Astrocyte (in vitro differentiated cells and primary cell): ENCODE measurements at regions not wholly inside any gene's neighbourhood (a gene's known extent, or its start where the extent isn't known, plus 50 kb on each side); places are given as distances from the start of the nearest gene placed in this dataset.
A peak's percentile ranks its signal among the peaks of the same experiment; 100 is the strongest.

Source experiments
- DNase-seq: peaks from one replicate; pipeline ENCODE4 v3.0.0-alpha.2; 2010; ENCODE audit warnings: low read depth
- FAIRE-seq: peaks from 2 replicates; lab custom pipeline; 2011; peaks lifted over from hg19 to GRCh38; lab: Jason Lieb, UNC
- H2AFZ ChIP-seq: 2 replicates; pipeline ENCODE4 v1.6.0; 2012; ENCODE audit warnings: low read depth, low read length, inconsistent platforms
- H3K27ac ChIP-seq: 2 replicates; pipeline ENCODE4 v1.5.1; 2011; ENCODE audit warnings: low read depth, low read length, inconsistent platforms
- H3K27me3 ChIP-seq: 2 replicates; pipeline ENCODE4 v1.6.0; 2011; ENCODE audit warnings: low read length, inconsistent platforms; ENCODE audit not compliant: insufficient read depth
- H3K36me3 ChIP-seq: 2 replicates; pipeline ENCODE4 v1.5.1; 2011; ENCODE audit warnings: low read length, inconsistent platforms; ENCODE audit not compliant: insufficient read depth
- H3K4me1 ChIP-seq: 2 replicates; pipeline ENCODE4 v1.5.1; 2011; ENCODE audit warnings: low read length, inconsistent platforms; ENCODE audit not compliant: insufficient read depth
- H3K4me2 ChIP-seq: 2 replicates; pipeline ENCODE4 v1.6.0; 2012; ENCODE audit warnings: low read length, inconsistent platforms
- H3K4me3 ChIP-seq: 2 replicates; pipeline ENCODE4 v1.5.1; 2011; ENCODE audit warnings: low read depth, mild to moderate bottlenecking, low read length, inconsistent platforms; ENCODE audit not compliant: insufficient read depth
- H3K79me2 ChIP-seq: 2 replicates; pipeline ENCODE4 v1.6.0; 2012; ENCODE audit warnings: mild to moderate bottlenecking, low read length, inconsistent platforms; ENCODE audit not compliant: insufficient read depth
- H3K9ac ChIP-seq: 2 replicates; pipeline ENCODE4 v1.6.0; 2012; ENCODE audit warnings: mild to moderate bottlenecking, low read length, inconsistent platforms
- H3K9me3 ChIP-seq: 2 replicates; pipeline ENCODE4 v1.5.1; 2012; ENCODE audit warnings: low read depth, mild to moderate bottlenecking, low read length, inconsistent platforms; ENCODE audit not compliant: insufficient read depth
- H4K20me1 ChIP-seq: 2 replicates; pipeline ENCODE4 v1.6.0; 2012; ENCODE audit warnings: low read length, inconsistent platforms; ENCODE audit not compliant: insufficient read depth
- H3K27ac Mint-ChIP-seq: one replicate; pipeline ENCODE4 v1.8.0; 2021; ENCODE audit warnings: mild to moderate bottlenecking, mixed read lengths; ENCODE audit not compliant: unreplicated experiment
- H3K27me3 Mint-ChIP-seq: one replicate; pipeline ENCODE4 v1.8.0; 2021; ENCODE audit warnings: low read depth, mixed read lengths; ENCODE audit not compliant: unreplicated experiment
- H3K36me3 Mint-ChIP-seq: one replicate; pipeline ENCODE4 v1.8.0; 2021; ENCODE audit warnings: low read depth, mixed read lengths; ENCODE audit not compliant: unreplicated experiment
- H3K4me1 Mint-ChIP-seq: one replicate; pipeline ENCODE4 v1.8.0; 2021; ENCODE audit warnings: low read depth, mixed read lengths; ENCODE audit not compliant: unreplicated experiment
- H3K4me3 Mint-ChIP-seq: one replicate; pipeline ENCODE4 v1.8.0; 2021; ENCODE audit warnings: mild to moderate bottlenecking, moderate library complexity, mixed read lengths; ENCODE audit not compliant: unreplicated experiment
- H3K9me3 Mint-ChIP-seq: one replicate; pipeline ENCODE4 v1.8.0; 2021; ENCODE audit warnings: mild to moderate bottlenecking, mixed read lengths; ENCODE audit not compliant: unreplicated experiment
- EZH2 ChIP-seq: IDR thresholded peaks from 2 replicates; pipeline ENCODE4 v1.6.1; 2012; ENCODE audit warnings: mild to moderate bottlenecking, low read length, inconsistent platforms; ENCODE audit not compliant: insufficient read depth
- TF ChIP-seq, protein P1 (sequence below): IDR thresholded peaks from 2 replicates; pipeline ENCODE4 v1.5.1; 2011; ENCODE audit warnings: low read depth, mild to moderate bottlenecking, inconsistent platforms, low read length, moderate library complexity; ENCODE audit not compliant: insufficient read depth

- TF ChIP-seq EZH2, result no peak
- TF ChIP-seq, protein P1, sequence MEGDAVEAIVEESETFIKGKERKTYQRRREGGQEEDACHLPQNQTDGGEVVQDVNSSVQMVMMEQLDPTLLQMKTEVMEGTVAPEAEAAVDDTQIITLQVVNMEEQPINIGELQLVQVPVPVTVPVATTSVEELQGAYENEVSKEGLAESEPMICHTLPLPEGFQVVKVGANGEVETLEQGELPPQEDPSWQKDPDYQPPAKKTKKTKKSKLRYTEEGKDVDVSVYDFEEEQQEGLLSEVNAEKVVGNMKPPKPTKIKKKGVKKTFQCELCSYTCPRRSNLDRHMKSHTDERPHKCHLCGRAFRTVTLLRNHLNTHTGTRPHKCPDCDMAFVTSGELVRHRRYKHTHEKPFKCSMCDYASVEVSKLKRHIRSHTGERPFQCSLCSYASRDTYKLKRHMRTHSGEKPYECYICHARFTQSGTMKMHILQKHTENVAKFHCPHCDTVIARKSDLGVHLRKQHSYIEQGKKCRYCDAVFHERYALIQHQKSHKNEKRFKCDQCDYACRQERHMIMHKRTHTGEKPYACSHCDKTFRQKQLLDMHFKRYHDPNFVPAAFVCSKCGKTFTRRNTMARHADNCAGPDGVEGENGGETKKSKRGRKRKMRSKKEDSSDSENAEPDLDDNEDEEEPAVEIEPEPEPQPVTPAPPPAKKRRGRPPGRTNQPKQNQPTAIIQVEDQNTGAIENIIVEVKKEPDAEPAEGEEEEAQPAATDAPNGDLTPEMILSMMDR, result peak; percentile 4
- no peaks in the 10 kb centered on the region for H3K36me3 Mint-ChIP-seq
- H3K4me3 ChIP-seq, result no peak overlapping the region
- H3K4me2 ChIP-seq, result peak overlapping the region; percentile 3
- H3K27ac Mint-ChIP-seq, result peak overlapping the region; percentile 92
- H3K27ac ChIP-seq, result peak overlapping the region; percentile 48
- H3K4me1 Mint-ChIP-seq, result peaks cover 36% of the 10 kb centered on the region
- peaks cover 6% of the 10 kb centered on the region for H3K4me1 ChIP-seq
- peaks cover 11% of the 10 kb centered on the region for H3K9me3 Mint-ChIP-seq
- H3K36me3 ChIP-seq, result no peaks in the 10 kb centered on the region
- H4K20me1 ChIP-seq, result no peaks in the 10 kb centered on the region
- peak; percentile 95 for DNase-seq
- H3K9me3 ChIP-seq, result peaks cover 2% of the 10 kb centered on the region
- H3K79me2 ChIP-seq, result no peaks in the 10 kb centered on the region
- peak; percentile 47 for FAIRE-seq
- H3K27me3 ChIP-seq, result no peaks in the 10 kb centered on the region
- no peak overlapping the region for H3K9ac ChIP-seq
- no peaks in the 10 kb centered on the region for H3K27me3 Mint-ChIP-seq
- H3K4me3 Mint-ChIP-seq, result no peak overlapping the region
- peak overlapping the region; percentile 9 for H2AFZ ChIP-seq
Observed at GRCh38 chr11:97979741-97980140, 1041.0 kb upstream of the CNTN5 start.

DNA sequence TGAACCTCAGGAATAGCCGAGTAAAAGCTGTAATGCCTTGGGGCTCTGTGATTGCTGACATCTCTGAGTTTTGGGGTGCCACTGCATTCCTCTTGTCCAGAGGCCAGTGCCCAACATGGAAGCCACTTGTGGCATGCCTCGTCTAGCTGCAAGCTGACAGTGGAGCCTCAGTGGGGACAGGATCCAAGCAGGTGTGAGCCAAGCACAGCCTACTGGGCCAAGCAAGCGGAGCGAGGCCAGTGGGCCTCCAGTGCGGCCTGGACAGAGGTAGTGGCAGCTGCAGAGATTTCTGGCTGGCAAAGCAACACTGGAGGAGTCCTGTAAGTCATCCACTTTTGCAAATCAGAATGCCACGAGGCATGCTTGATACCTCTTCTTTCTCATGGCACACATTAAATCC, 1038.2 kb upstream of the CNTN5 start:
- no peak for DNase-seq
- Histone ChIP-seq H3K27ac (no peak overlapping the region), H3K9ac (no peak overlapping the region), H3K79me2 (no peaks in the 10 kb centered on the region), H2AFZ (no peak overlapping the region), H3K4me2 (no peak overlapping the region), H3K4me1 (peaks cover 6% of the 10 kb centered on the region), H3K9me3 (peaks cover 2% of the 10 kb centered on the region), H3K4me3 (no peak overlapping the region), H4K20me1 (no peaks in the 10 kb centered on the region), H3K36me3 (no peaks in the 10 kb centered on the region), H3K27me3 (no peaks in the 10 kb centered on the region)
- H3K4me1 Mint-ChIP-seq, result peaks cover 17% of the 10 kb centered on the region
- no peaks in the 10 kb centered on the region for H3K27me3 Mint-ChIP-seq
- H3K9me3 Mint-ChIP-seq, result peaks cover 11% of the 10 kb centered on the region
- no peak for FAIRE-seq
- no peaks in the 10 kb centered on the region for H3K36me3 Mint-ChIP-seq
- H3K27ac Mint-ChIP-seq, result no peak overlapping the region
- TF ChIP-seq, protein P1, result no peak
- TF ChIP-seq EZH2, result no peak
- H3K4me3 Mint-ChIP-seq, result no peak overlapping the region

- Mint-ChIP-seq H3K36me3 (peaks cover 2% of the 10 kb centered on the region), H3K4me1 (peaks cover 17% of the 10 kb centered on the region), H3K27ac (no peak overlapping the region), H3K27me3 (no peaks in the 10 kb centered on the region), H3K9me3 (peaks cover 8% of the 10 kb centered on the region), H3K4me3 (no peak overlapping the region)
- Histone ChIP-seq H3K36me3 (no peaks in the 10 kb centered on the region), H3K79me2 (no peaks in the 10 kb centered on the region), H3K9me3 (no peaks in the 10 kb centered on the region), H3K4me3 (no peak overlapping the region), H3K27me3 (no peaks in the 10 kb centered on the region), H3K4me1 (no peaks in the 10 kb centered on the region), H2AFZ (no peak overlapping the region), H3K27ac (no peak overlapping the region), H4K20me1 (no peaks in the 10 kb centered on the region), H3K4me2 (no peak overlapping the region), H3K9ac (no peak overlapping the region)
- DNase-seq, result no peak
- no peak for FAIRE-seq
- TF ChIP-seq EZH2, result no peak
Observed at GRCh38 chr11:97989121-97989520, 1031.6 kb upstream of the CNTN5 start.
